Neural cell (in vitro differentiated cells): ENCODE measurements at regions not wholly inside any gene's neighbourhood (a gene's known extent, or its start where the extent isn't known, plus 50 kb on each side); places are given as distances from the start of the nearest gene placed in this dataset.

ENCODE experiments used
- H2AFZ ChIP-seq: fragments of 200-600, 300-800 bp; sonication (generic), shearing (Covaris generic); 2 replicates; pipeline ENCODE4 v1.6.0; 2014; ENCODE audit warnings: low read depth, mild to moderate bottlenecking, antibody characterized with exemption, low read length, moderate library complexity
- H3F3A ChIP-seq: fragments of 200-600 bp; shearing (Covaris generic); 2 replicates; pipeline ENCODE4 v1.6.1; 2016; ENCODE audit warnings: mild to moderate bottlenecking, moderate library complexity, mixed read lengths, antibody characterized with exemption, low read length; ENCODE audit not compliant: insufficient read depth, poor library complexity, severe bottlenecking
- H3K27ac ChIP-seq: fragments of 200-600, 300-800 bp; sonication (generic), shearing (Covaris generic); 2 replicates; pipeline ENCODE4 v1.5.1; 2014; ENCODE audit warnings: mild to moderate bottlenecking, low read length, moderate library complexity
- H3K27me3 ChIP-seq: fragments of 300-800, 200-600 bp; sonication (generic), shearing (Covaris generic); 2 replicates; pipeline ENCODE4 v1.6.0; 2014; ENCODE audit warnings: mild to moderate bottlenecking, low read depth, low read length, moderate library complexity; ENCODE audit not compliant: insufficient read depth
- H3K36me3 ChIP-seq: fragments of 300-800, 200-600 bp; sonication (generic), shearing (Covaris generic); 2 replicates; pipeline ENCODE4 v1.5.1; 2014; ENCODE audit warnings: mild to moderate bottlenecking, antibody characterized with exemption, low read length, moderate library complexity; ENCODE audit not compliant: insufficient read depth
- H3K4me2 ChIP-seq: fragments of 300-800, 200-600 bp; sonication (generic), shearing (Covaris generic); 2 replicates; pipeline ENCODE4 v1.6.0; 2014; ENCODE audit warnings: mild to moderate bottlenecking, low read length
- H3K4me3 ChIP-seq: fragments of 300-800, 200-600 bp; sonication (generic), shearing (Covaris generic); 2 replicates; pipeline ENCODE4 v1.5.1; 2014; ENCODE audit warnings: mild to moderate bottlenecking, low read length, moderate library complexity
- H3K79me2 ChIP-seq: fragments of 200-600 bp; shearing (Covaris generic); replicated peaks from 2 replicates; pipeline ENCODE4 v1.6.0; 2014; ENCODE audit warnings: mild to moderate bottlenecking, low read length, moderate library complexity; ENCODE audit not compliant: insufficient read depth
- H3K9ac ChIP-seq: fragments of 300-800, 200-600 bp; sonication (generic), shearing (Covaris generic); 2 replicates; pipeline ENCODE4 v1.6.1; 2016; ENCODE audit warnings: mild to moderate bottlenecking, low read length, mixed read lengths
- H3K9me2 ChIP-seq: fragments of 200-600 bp; shearing (Covaris generic); 2 replicates; pipeline ENCODE4 v1.6.1; 2016; ENCODE audit warnings: mild to moderate bottlenecking, low read length, mixed read lengths; ENCODE audit not compliant: insufficient read depth
- H3K9me3 ChIP-seq: fragments of 200-600, 300-800 bp; sonication (generic), shearing (Covaris generic); 2 replicates; pipeline ENCODE4 v1.6.1; 2016; ENCODE audit warnings: mild to moderate bottlenecking, mixed run types, low read length, moderate library complexity, mixed read lengths
- H4K20me1 ChIP-seq: fragments of 200-600 bp; shearing (Covaris generic); 2 replicates; pipeline ENCODE4 v1.6.1; 2016; ENCODE audit warnings: mild to moderate bottlenecking, mixed run types; ENCODE audit not compliant: insufficient read depth
- EP300 ChIP-seq: fragments of 450-650 bp; conservative IDR thresholded peaks from 2 replicates; pipeline ENCODE4 v1.6.1; 2014; ENCODE audit warnings: antibody characterized with exemption, mild to moderate bottlenecking, moderate library complexity; ENCODE audit not compliant: poor library complexity, severe bottlenecking
- EZH2 ChIP-seq: fragments of 200-600, 300-800 bp; shearing (Covaris generic), sonication (generic); IDR thresholded peaks from 2 replicates; pipeline ENCODE4 v1.6.1; 2014; ENCODE audit warnings: antibody characterized with exemption, low read length, borderline replicate concordance, mild to moderate bottlenecking; ENCODE audit not compliant: insufficient read depth, poor library complexity, severe bottlenecking
- MXI1 ChIP-seq: fragments of 450-650 bp; conservative IDR thresholded peaks from 2 replicates; pipeline ENCODE4 v1.6.1; 2014; ENCODE audit warnings: antibody characterized with exemption, mild to moderate bottlenecking; ENCODE audit not compliant: poor library complexity, severe bottlenecking
- POLR2AphosphoS5 ChIP-seq: IDR thresholded peaks from 2 replicates; pipeline ENCODE4 v1.6.1; 2012
- RAD21 ChIP-seq: fragments of 450-650 bp; conservative IDR thresholded peaks from 2 replicates; pipeline ENCODE4 v1.6.1; 2014; ENCODE audit warnings: antibody characterized with exemption, mild to moderate bottlenecking, moderate library complexity
- SMC3 ChIP-seq: fragments of 450-650 bp; conservative IDR thresholded peaks from 2 replicates; pipeline ENCODE4 v1.6.1; 2014; ENCODE audit warnings: antibody characterized with exemption, mild to moderate bottlenecking, moderate library complexity; ENCODE audit not compliant: poor library complexity
- TAF1 ChIP-seq: IDR thresholded peaks from 2 replicates; pipeline ENCODE4 v1.6.1; 2012; ENCODE audit warnings: low read depth
- TF ChIP-seq, protein P1 (sequence below): IDR thresholded peaks from 2 replicates; pipeline ENCODE4 v1.6.1; 2012; ENCODE audit warnings: borderline replicate concordance
- TF ChIP-seq, protein P2 (sequence below): fragments of 450-650 bp; IDR thresholded peaks from 2 replicates; pipeline ENCODE4 v1.5.1; 2014; ENCODE audit warnings: antibody characterized with exemption, mild to moderate bottlenecking, moderate library complexity; ENCODE audit not compliant: poor library complexity, severe bottlenecking

DNA sequence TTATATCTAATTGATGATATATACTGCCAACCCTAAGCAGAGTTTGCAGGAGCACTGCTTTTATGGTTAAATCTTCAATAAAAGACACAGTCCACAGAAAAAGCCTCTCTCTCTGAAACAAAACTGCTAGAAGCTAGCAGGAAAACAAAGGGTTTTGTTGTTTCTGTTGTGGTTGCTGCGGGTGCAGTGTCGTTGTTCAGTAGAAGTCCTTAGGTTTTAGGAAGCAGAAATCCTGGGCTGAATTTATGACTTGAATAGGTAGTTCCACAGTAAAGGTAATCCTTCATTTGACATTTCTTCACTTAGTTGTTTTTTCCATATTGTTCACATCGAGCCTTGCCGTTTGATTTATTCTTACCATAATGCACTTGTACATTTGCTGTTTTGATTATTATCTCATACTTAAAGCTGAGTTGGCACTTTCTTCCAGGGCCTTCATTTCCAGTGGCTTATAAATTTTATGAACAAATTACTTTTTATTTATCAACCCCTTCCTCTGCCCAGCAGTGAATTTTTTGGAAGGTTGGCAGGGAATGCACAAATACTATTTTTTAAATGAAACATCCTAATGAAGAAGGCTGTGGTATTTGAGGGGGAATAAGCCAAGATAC is 209.6 kb upstream of the SLC30A5 start:
- H3K9me3 ChIP-seq, result no peaks in the 10 kb centered on the region
- peak overlapping the region; percentile 6 for H3K27ac ChIP-seq
- H3K36me3 ChIP-seq, result no peaks in the 10 kb centered on the region
- TF ChIP-seq EP300 (no peak), TAF1 (no peak), EZH2 (no peak), SMC3 (no peak), POLR2AphosphoS5 (no peak), RAD21 (no peak), MXI1 (no peak)
- TF ChIP-seq, protein P1, sequence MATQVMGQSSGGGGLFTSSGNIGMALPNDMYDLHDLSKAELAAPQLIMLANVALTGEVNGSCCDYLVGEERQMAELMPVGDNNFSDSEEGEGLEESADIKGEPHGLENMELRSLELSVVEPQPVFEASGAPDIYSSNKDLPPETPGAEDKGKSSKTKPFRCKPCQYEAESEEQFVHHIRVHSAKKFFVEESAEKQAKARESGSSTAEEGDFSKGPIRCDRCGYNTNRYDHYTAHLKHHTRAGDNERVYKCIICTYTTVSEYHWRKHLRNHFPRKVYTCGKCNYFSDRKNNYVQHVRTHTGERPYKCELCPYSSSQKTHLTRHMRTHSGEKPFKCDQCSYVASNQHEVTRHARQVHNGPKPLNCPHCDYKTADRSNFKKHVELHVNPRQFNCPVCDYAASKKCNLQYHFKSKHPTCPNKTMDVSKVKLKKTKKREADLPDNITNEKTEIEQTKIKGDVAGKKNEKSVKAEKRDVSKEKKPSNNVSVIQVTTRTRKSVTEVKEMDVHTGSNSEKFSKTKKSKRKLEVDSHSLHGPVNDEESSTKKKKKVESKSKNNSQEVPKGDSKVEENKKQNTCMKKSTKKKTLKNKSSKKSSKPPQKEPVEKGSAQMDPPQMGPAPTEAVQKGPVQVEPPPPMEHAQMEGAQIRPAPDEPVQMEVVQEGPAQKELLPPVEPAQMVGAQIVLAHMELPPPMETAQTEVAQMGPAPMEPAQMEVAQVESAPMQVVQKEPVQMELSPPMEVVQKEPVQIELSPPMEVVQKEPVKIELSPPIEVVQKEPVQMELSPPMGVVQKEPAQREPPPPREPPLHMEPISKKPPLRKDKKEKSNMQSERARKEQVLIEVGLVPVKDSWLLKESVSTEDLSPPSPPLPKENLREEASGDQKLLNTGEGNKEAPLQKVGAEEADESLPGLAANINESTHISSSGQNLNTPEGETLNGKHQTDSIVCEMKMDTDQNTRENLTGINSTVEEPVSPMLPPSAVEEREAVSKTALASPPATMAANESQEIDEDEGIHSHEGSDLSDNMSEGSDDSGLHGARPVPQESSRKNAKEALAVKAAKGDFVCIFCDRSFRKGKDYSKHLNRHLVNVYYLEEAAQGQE, result no peak
- TF ChIP-seq, protein P2, sequence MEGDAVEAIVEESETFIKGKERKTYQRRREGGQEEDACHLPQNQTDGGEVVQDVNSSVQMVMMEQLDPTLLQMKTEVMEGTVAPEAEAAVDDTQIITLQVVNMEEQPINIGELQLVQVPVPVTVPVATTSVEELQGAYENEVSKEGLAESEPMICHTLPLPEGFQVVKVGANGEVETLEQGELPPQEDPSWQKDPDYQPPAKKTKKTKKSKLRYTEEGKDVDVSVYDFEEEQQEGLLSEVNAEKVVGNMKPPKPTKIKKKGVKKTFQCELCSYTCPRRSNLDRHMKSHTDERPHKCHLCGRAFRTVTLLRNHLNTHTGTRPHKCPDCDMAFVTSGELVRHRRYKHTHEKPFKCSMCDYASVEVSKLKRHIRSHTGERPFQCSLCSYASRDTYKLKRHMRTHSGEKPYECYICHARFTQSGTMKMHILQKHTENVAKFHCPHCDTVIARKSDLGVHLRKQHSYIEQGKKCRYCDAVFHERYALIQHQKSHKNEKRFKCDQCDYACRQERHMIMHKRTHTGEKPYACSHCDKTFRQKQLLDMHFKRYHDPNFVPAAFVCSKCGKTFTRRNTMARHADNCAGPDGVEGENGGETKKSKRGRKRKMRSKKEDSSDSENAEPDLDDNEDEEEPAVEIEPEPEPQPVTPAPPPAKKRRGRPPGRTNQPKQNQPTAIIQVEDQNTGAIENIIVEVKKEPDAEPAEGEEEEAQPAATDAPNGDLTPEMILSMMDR, result no peak
- H3K27me3 ChIP-seq, result no peaks in the 10 kb centered on the region
- no peak overlapping the region for H3K4me3 ChIP-seq
- no peaks in the 10 kb centered on the region for H3F3A ChIP-seq
- no peak overlapping the region for H3K9ac ChIP-seq
- no peak overlapping the region for H3K4me2 ChIP-seq
- H3K79me2 ChIP-seq, result no peaks in the 10 kb centered on the region
- no peaks in the 10 kb centered on the region for H4K20me1 ChIP-seq
- no peak overlapping the region for H2AFZ ChIP-seq
- H3K9me2 ChIP-seq, result no peaks in the 10 kb centered on the region

DNA sequence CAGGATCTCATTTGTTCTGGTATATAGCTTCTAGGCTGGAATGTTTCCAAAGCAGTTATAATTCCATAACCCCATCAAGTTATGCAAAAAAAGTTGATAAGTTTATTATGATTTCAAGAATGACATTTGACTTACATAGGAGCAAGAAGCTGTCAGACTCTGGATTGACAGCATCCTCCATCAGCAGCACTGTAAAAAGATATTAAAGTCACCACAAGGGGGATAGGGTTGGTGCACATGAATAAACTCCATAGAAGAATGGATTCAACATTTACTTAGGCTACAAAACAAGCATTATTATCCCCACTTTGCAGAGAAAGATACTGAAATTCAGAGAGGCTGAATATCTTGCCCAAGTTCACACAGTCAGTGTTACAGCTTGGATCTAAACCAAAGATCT is 208.9 kb upstream of the SLC30A5 start:
- no peaks in the 10 kb centered on the region for H3K9me3 ChIP-seq
- H2AFZ ChIP-seq, result no peak overlapping the region
- H3K9ac ChIP-seq, result no peak overlapping the region
- no peaks in the 10 kb centered on the region for H3K9me2 ChIP-seq
- H3K4me3 ChIP-seq, result no peak overlapping the region
- no peaks in the 10 kb centered on the region for H3K79me2 ChIP-seq
- H4K20me1 ChIP-seq, result no peaks in the 10 kb centered on the region
- H3K4me2 ChIP-seq, result no peak overlapping the region
- H3K27me3 ChIP-seq, result no peaks in the 10 kb centered on the region
- H3F3A ChIP-seq, result no peaks in the 10 kb centered on the region
- TF ChIP-seq, protein P2, result peak; percentile 72
- TF ChIP-seq, protein P1, result no peak
- TF ChIP-seq SMC3, result peak; percentile 71
- peak; percentile 62 for TF ChIP-seq RAD21
- peak; percentile 49 for TF ChIP-seq POLR2AphosphoS5
- peak; percentile 93 for TF ChIP-seq EP300
- TF ChIP-seq TAF1, result no peak
- TF ChIP-seq EZH2, result no peak
- TF ChIP-seq MXI1, result no peak
- no peak overlapping the region for H3K27ac ChIP-seq
- no peaks in the 10 kb centered on the region for H3K36me3 ChIP-seq
